HEK293T (cell line): ENCODE measurements at regions not wholly inside any gene's neighbourhood (a gene's known extent, or its start where the extent isn't known, plus 50 kb on each side); places are given as distances from the start of the nearest gene placed in this dataset.

Experiments
- ARNT ChIP-seq: fragments of 450-650 bp; IDR thresholded peaks from 2 replicates; pipeline ENCODE4 v1.6.1; 2017; ENCODE audit warnings: mild to moderate bottlenecking
- BHLHE40 ChIP-seq: fragments of 450-650 bp; IDR thresholded peaks from 2 replicates; pipeline ENCODE4 v1.6.1; 2016; ENCODE audit warnings: mild to moderate bottlenecking, moderate library complexity, borderline replicate concordance
- ELF4 ChIP-seq: fragments of 450-650 bp; IDR thresholded peaks from 2 replicates; pipeline ENCODE4 v1.6.1; 2017; ENCODE audit warnings: antibody characterized with exemption
- FOXM1 ChIP-seq: fragments of 450-650 bp; IDR thresholded peaks from 2 replicates; pipeline ENCODE4 v1.6.1; 2017; ENCODE audit warnings: mild to moderate bottlenecking, borderline replicate concordance
- LEF1 ChIP-seq: fragments of 450-650 bp; IDR thresholded peaks from 2 replicates; pipeline ENCODE4 v1.6.1; 2017; ENCODE audit warnings: mild to moderate bottlenecking, borderline replicate concordance
- NFRKB ChIP-seq: fragments of 450-650 bp; IDR thresholded peaks from 2 replicates; pipeline ENCODE4 v1.6.1; 2016; ENCODE audit warnings: mild to moderate bottlenecking, moderate library complexity
- SP1 ChIP-seq: fragments of 450-650 bp; IDR thresholded peaks from 2 replicates; pipeline ENCODE4 v1.6.1; 2017
- TARDBP ChIP-seq: fragments of 450-650 bp; IDR thresholded peaks from 2 replicates; pipeline ENCODE4 v1.6.1; 2016

GRCh38 chr13:59451236-59451635 is 712.5 kb downstream of the DIAPH3 start:
- TF ChIP-seq FOXM1 (no peak), SP1 (no peak), ARNT (no peak), NFRKB (no peak), BHLHE40 (no peak), TARDBP (no peak), ELF4 (no peak), LEF1 (no peak)
